ENCODE measurements at regions not wholly inside any gene's neighbourhood (a gene's known extent, or its start where the extent isn't known, plus 50 kb on each side); places are given as distances from the start of the nearest gene placed in this dataset.

- TF ChIP-seq, protein P1, sequence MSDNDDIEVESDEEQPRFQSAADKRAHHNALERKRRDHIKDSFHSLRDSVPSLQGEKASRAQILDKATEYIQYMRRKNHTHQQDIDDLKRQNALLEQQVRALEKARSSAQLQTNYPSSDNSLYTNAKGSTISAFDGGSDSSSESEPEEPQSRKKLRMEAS (CRISPR knock-in tag; IDR thresholded peaks at IDR 0.05): no peak
- TF ChIP-seq CTCF (IDR thresholded peaks at IDR 0.05): no peak
These were observed 219.7 kb upstream of the RPL38 start for GRCh38 chr17:73983621-73984400.
